ENCODE measurements at regions not wholly inside any gene's neighbourhood (a gene's known extent, or its start where the extent isn't known, plus 50 kb on each side); places are given as distances from the start of the nearest gene placed in this dataset.

- no peak for TF ChIP-seq CTCF (conservative IDR thresholded peaks at IDR 0.05)
- TF ChIP-seq EZH2 (IDR thresholded peaks at IDR 0.05; ENCODE audit: low read depth), result no peak
These were observed 184.7 kb downstream of the AACS start for GRCh38 chr12:125249932-125250331.
